Ascending aorta (tissue), 2 donors: ENCODE measurements at regions not wholly inside any gene's neighbourhood (a gene's known extent, or its start where the extent isn't known, plus 50 kb on each side); places are given as distances from the start of the nearest gene placed in this dataset.
"Not testable (repeated sequence)": the region's sequence is repeated elsewhere in the genome, so short reads cannot be mapped to it uniquely, and the experiment has no call there.

Source experiments
- DNase-seq, 2 donors: peaks; one replicate each; pipeline ENCODE4 v3.0.0-alpha.2; 2019; ENCODE audit warnings: low spot score in 2 of 2
- H3K27ac ChIP-seq, 2 donors: fragments of 200-600 bp; sonication (generic); one replicate each; pipeline ENCODE4 v1.5.1; 2016 to 2017; ENCODE audit warnings: mild to moderate bottlenecking in 1 of 2
- H3K27me3 ChIP-seq: fragments of 200-600 bp; sonication (generic); one replicate; pipeline ENCODE4 v1.5.1; 2017
- H3K36me3 ChIP-seq, 2 donors: fragments of 200-600 bp; sonication (generic); one replicate each; pipeline ENCODE4 v1.5.1; 2016
- H3K4me1 ChIP-seq, 2 donors: fragments of 200-600 bp; sonication (generic); one replicate each; pipeline ENCODE4 v1.5.1; 2016 to 2017; ENCODE audit warnings: mild to moderate bottlenecking in 1 of 2
- H3K4me3 ChIP-seq, 2 donors: fragments of 200-600 bp; sonication (generic); one replicate each; pipeline ENCODE4 v1.5.1; 2016 to 2017; ENCODE audit warnings: mild to moderate bottlenecking in 1 of 2
- H3K9me3 ChIP-seq, 2 donors: fragments of 200-600 bp; sonication (generic); one replicate each; pipeline ENCODE4 v1.5.1; 2016
- CTCF ChIP-seq, 3 experiments: fragments of 200-600 bp in 2 of 3; fragments of 450-650 bp in 1 of 3; sonication (generic) in 2 of 3; IDR thresholded peaks; one replicate each; pipeline ENCODE4 v1.5.1; 2016 to 2019; ENCODE audit warnings: antibody characterized with exemption in 3 of 3, mild to moderate bottlenecking in 1 of 3, moderate library complexity in 1 of 3
- intact Hi-C: fragments of 100-400 bp; cut with DNase I; formaldehyde crosslinking; loops from one replicate; pipeline ENCODE4 v1.15.1; 2023

- no peaks in the 10 kb centered on the region for H3K4me1 ChIP-seq
- H3K36me3 ChIP-seq: no peaks in the 10 kb centered on the region
- intact Hi-C loops: no loop called here
- H3K27ac ChIP-seq: no peak overlapping the region
- H3K27me3 ChIP-seq: no peaks in the 10 kb centered on the region
- no peak overlapping the region for H3K4me3 ChIP-seq
- no peaks in the 10 kb centered on the region for H3K9me3 ChIP-seq
- no peak for DNase-seq
- no peak for TF ChIP-seq CTCF (IDR thresholded peaks at IDR 0.05)
Measured at GRCh38 chr12:91639327-91639726, 456.7 kb upstream of the DCN start.

- H3K36me3 ChIP-seq: no peaks in the 10 kb centered on the region
- H3K4me1 ChIP-seq: no peaks in the 10 kb centered on the region
- intact Hi-C loops: no loop called here
- no peak for DNase-seq
- H3K27me3 ChIP-seq: no peaks in the 10 kb centered on the region
- no peaks in the 10 kb centered on the region for H3K9me3 ChIP-seq
- H3K4me3 ChIP-seq: no peak overlapping the region
- no peak for TF ChIP-seq CTCF (IDR thresholded peaks at IDR 0.05)
- H3K27ac ChIP-seq: no peak overlapping the region
Measured at GRCh38 chr12:91637789-91638624, 455.4 kb upstream of the DCN start.

GRCh38 chr12:91636721-91637120 is 454.1 kb upstream of the DCN start:
- Histone ChIP-seq H3K27ac (no peak overlapping the region), H3K36me3 (no peaks in the 10 kb centered on the region), H3K4me3 (no peak overlapping the region), H3K9me3 (no peaks in the 10 kb centered on the region), H3K4me1 (no peaks in the 10 kb centered on the region), H3K27me3 (no peaks in the 10 kb centered on the region)
- no peak for DNase-seq
- TF ChIP-seq CTCF (IDR thresholded peaks at IDR 0.05): no peak
- intact Hi-C loops: no loop called here

GRCh38 chr12:91634386-91634713 is 451.7 kb upstream of the DCN start:
- DNase-seq, H3K4me1 ChIP-seq, intact Hi-C loops, H3K4me3 ChIP-seq, H3K9me3 ChIP-seq, H3K27ac ChIP-seq, H3K36me3 ChIP-seq, H3K27me3 ChIP-seq: not testable (repeated sequence)

- Histone ChIP-seq H3K27me3 (no peaks in the 10 kb centered on the region), H3K4me3 (no peak overlapping the region), H3K4me1 (no peaks in the 10 kb centered on the region), H3K27ac (no peak overlapping the region), H3K36me3 (no peaks in the 10 kb centered on the region), H3K9me3 (no peaks in the 10 kb centered on the region)
- no peak for DNase-seq
- no peak for TF ChIP-seq CTCF (IDR thresholded peaks at IDR 0.05)
- intact Hi-C loops: no loop called here
Measured at GRCh38 chr12:91633734-91634357, 451.2 kb upstream of the DCN start.

- TF ChIP-seq CTCF (IDR thresholded peaks at IDR 0.05): no peak
- H3K9me3 ChIP-seq: no peaks in the 10 kb centered on the region
- DNase-seq: no peak
- no peaks in the 10 kb centered on the region for H3K27me3 ChIP-seq
- no peaks in the 10 kb centered on the region for H3K4me1 ChIP-seq
- H3K4me3 ChIP-seq: no peak overlapping the region
- no peaks in the 10 kb centered on the region for H3K36me3 ChIP-seq
- intact Hi-C loops: no loop called here
- H3K27ac ChIP-seq: no peak overlapping the region
Measured at GRCh38 chr12:91633206-91633605, 450.6 kb upstream of the DCN start.
